DND-41 (cell line): ENCODE measurements at regions not wholly inside any gene's neighbourhood (a gene's known extent, or its start where the extent isn't known, plus 50 kb on each side); places are given as distances from the start of the nearest gene placed in this dataset.

ENCODE experiments used
- ATAC-seq: fragments of 200-7000 bp; cut with Tn5 transposase; 3 replicates; pipeline ENCODE4 v1.9.1; 2021; ENCODE audit warnings: low read depth; ENCODE audit not compliant: insufficient read depth
- DNase-seq: peaks from one replicate; pipeline ENCODE4 v3.0.0-alpha.2; 2020
- H2AFZ ChIP-seq: 2 replicates; pipeline ENCODE4 v1.6.0; 2012; ENCODE audit warnings: low read depth, low read length
- H3K27ac ChIP-seq: 2 replicates; pipeline ENCODE4 v1.5.1; 2012; ENCODE audit warnings: low read length, inconsistent platforms
- H3K27me3 ChIP-seq: fragments of 200-600 bp; sonication (generic); 2 replicates; pipeline ENCODE4 v1.6.0; 2012; ENCODE audit warnings: low read length, mild to moderate bottlenecking, inconsistent platforms; ENCODE audit not compliant: insufficient read depth, poor library complexity
- H3K36me3 ChIP-seq: 2 replicates; pipeline ENCODE4 v1.5.1; 2012; ENCODE audit warnings: low read length, inconsistent platforms; ENCODE audit not compliant: insufficient read depth
- H3K4me1 ChIP-seq: 2 replicates; pipeline ENCODE4 v1.5.1; 2012; ENCODE audit warnings: mild to moderate bottlenecking, low read length; ENCODE audit not compliant: insufficient read depth
- H3K4me2 ChIP-seq: 2 replicates; pipeline ENCODE4 v1.6.0; 2012; ENCODE audit warnings: mild to moderate bottlenecking, moderate library complexity, low read length, inconsistent platforms; ENCODE audit not compliant: insufficient read depth
- H3K4me3 ChIP-seq, 2 experiments: fragments of 200-600 bp in 1 of 2; shearing (Covaris generic) in 1 of 2; 2 replicates each; pipeline ENCODE4 v1.5.1; 2012 to 2016; ENCODE audit warnings: inconsistent platforms in 2 of 2, low read length in 2 of 2, mild to moderate bottlenecking in 2 of 2, low read depth in 1 of 2, moderate library complexity in 1 of 2
- H3K79me2 ChIP-seq: 2 replicates; pipeline ENCODE4 v1.6.0; 2012; ENCODE audit warnings: low read length, inconsistent platforms; ENCODE audit not compliant: insufficient read depth
- H3K9ac ChIP-seq: 2 replicates; pipeline ENCODE4 v1.6.0; 2012; ENCODE audit warnings: low read depth, mild to moderate bottlenecking, inconsistent platforms, low read length, moderate library complexity
- H3K9me3 ChIP-seq: 2 replicates; pipeline ENCODE4 v1.5.1; 2012; ENCODE audit warnings: low read length, moderate library complexity, mild to moderate bottlenecking, inconsistent platforms; ENCODE audit not compliant: insufficient read depth, severe bottlenecking
- H4K20me1 ChIP-seq: 2 replicates; pipeline ENCODE4 v1.6.0; 2012; ENCODE audit warnings: low read length; ENCODE audit not compliant: insufficient read depth
- EZH2 ChIP-seq: IDR thresholded peaks from 3 replicates; pipeline ENCODE4 v1.6.1; 2012; ENCODE audit warnings: borderline replicate concordance, low read depth, mild to moderate bottlenecking, moderate library complexity, low read length, inconsistent platforms; ENCODE audit not compliant: severe bottlenecking
- TF ChIP-seq, protein P1 (sequence below): IDR thresholded peaks from 2 replicates; pipeline ENCODE4 v1.5.1; 2012; ENCODE audit warnings: borderline replicate concordance, low read length, moderate library complexity, mild to moderate bottlenecking; ENCODE audit not compliant: poor library complexity, severe bottlenecking; ENCODE audit errors: extremely low read depth

DNA sequence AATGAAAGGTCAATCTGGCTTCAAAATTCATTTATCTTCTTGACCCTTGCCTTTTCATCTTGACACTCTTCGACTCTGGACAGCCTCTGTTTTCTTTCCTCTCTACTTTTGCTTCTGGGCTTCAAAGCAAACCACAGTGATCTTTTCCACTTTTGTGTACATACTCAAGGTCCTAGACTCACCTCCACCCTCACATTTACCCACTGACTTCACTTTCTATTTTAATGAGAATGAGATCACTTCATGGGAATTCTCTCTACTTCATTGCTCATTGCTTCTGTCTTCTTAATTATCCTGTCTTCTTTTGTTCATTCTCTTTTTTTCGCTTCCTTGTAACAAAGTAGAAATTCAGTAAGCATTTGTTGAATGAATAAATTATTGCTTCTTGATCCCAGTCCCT lies 330.1 kb upstream of the HAND2 start:
- no peak overlapping the region for H2AFZ ChIP-seq
- H3K4me3 ChIP-seq: no peak overlapping the region
- TF ChIP-seq EZH2: no peak
- TF ChIP-seq, protein P1, sequence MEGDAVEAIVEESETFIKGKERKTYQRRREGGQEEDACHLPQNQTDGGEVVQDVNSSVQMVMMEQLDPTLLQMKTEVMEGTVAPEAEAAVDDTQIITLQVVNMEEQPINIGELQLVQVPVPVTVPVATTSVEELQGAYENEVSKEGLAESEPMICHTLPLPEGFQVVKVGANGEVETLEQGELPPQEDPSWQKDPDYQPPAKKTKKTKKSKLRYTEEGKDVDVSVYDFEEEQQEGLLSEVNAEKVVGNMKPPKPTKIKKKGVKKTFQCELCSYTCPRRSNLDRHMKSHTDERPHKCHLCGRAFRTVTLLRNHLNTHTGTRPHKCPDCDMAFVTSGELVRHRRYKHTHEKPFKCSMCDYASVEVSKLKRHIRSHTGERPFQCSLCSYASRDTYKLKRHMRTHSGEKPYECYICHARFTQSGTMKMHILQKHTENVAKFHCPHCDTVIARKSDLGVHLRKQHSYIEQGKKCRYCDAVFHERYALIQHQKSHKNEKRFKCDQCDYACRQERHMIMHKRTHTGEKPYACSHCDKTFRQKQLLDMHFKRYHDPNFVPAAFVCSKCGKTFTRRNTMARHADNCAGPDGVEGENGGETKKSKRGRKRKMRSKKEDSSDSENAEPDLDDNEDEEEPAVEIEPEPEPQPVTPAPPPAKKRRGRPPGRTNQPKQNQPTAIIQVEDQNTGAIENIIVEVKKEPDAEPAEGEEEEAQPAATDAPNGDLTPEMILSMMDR: no peak
- H4K20me1 ChIP-seq: no peaks in the 10 kb centered on the region
- H3K4me1 ChIP-seq: no peaks in the 10 kb centered on the region
- no peaks in the 10 kb centered on the region for H3K79me2 ChIP-seq
- H3K9me3 ChIP-seq: no peaks in the 10 kb centered on the region
- DNase-seq (no peak), ATAC-seq (no peak)
- no peaks in the 10 kb centered on the region for H3K27me3 ChIP-seq
- no peak overlapping the region for H3K4me2 ChIP-seq
- H3K36me3 ChIP-seq: no peaks in the 10 kb centered on the region
- no peak overlapping the region for H3K9ac ChIP-seq
- H3K27ac ChIP-seq: no peak overlapping the region

DNA sequence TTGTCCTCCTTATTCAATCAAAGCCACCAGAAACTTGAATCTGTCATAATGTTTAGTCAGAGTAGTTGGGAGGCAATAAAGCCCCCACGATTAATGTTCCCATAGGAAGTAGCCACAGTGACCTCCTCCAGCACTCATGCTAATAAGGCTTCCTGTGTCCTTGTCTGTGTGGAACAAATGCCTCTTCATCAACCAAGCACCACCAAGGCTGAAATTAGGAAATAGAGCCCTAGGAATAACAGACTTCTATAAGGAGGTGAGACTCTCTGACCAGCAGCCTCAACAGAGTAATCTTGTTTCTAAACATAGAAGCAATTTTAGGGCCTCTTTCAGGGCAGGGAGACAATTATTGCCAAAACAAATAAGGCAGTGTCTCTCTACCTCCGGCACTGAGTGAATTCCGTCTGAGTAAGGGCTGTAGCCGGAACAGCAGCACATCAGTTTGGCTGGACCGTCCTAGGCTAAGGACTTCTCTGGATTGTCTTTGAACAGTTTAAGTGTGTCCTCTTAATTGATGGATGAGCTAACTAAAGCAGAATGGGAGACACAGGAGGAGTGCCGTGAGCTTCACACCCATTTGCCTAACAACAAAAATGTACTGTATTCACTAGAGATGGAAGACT lies 329.2 kb upstream of the HAND2 start:
- H3K79me2 ChIP-seq: no peaks in the 10 kb centered on the region
- H3K27me3 ChIP-seq: no peaks in the 10 kb centered on the region
- DNase-seq: no peak
- no peaks in the 10 kb centered on the region for H3K9me3 ChIP-seq
- H3K9ac ChIP-seq: no peak overlapping the region
- no peak overlapping the region for H3K4me3 ChIP-seq
- ATAC-seq: no peak
- no peak overlapping the region for H3K27ac ChIP-seq
- no peak overlapping the region for H2AFZ ChIP-seq
- no peaks in the 10 kb centered on the region for H3K36me3 ChIP-seq
- H3K4me2 ChIP-seq: no peak overlapping the region
- H3K4me1 ChIP-seq: no peaks in the 10 kb centered on the region
- TF ChIP-seq, protein P1: no peak
- TF ChIP-seq EZH2: no peak
- no peaks in the 10 kb centered on the region for H4K20me1 ChIP-seq

DNA sequence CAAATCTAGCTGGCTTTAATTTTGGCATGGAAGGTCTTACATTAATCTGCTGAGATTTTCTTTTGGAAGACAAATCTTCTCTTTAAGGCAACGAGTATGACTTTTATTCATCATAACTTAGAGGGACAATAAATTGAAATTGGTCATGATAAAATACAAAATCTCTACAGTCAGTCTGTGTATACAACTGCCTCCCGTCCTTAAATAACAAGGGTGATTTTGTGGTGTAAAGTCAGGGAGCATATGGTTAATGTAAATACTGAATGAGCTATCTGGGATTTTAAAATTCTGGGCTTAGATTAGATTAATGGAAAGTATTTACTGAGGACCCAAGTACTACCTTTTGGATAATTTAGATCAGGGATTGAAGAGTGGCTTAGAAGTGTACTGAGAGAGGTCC lies 328.4 kb upstream of the HAND2 start:
- ATAC-seq: no peak

More for the DNA sequence above, 328.4 kb upstream of the HAND2 start:
- Histone ChIP-seq H3K9me3 (no peaks in the 10 kb centered on the region), H3K4me2 (no peak overlapping the region), H3K79me2 (no peaks in the 10 kb centered on the region), H3K4me1 (no peaks in the 10 kb centered on the region), H3K4me3 (no peak overlapping the region), H2AFZ (no peak overlapping the region), H3K27me3 (no peaks in the 10 kb centered on the region), H4K20me1 (no peaks in the 10 kb centered on the region), H3K27ac (no peak overlapping the region), H3K36me3 (no peaks in the 10 kb centered on the region), H3K9ac (no peak overlapping the region)
- no peak for DNase-seq
- no peak for TF ChIP-seq EZH2
- TF ChIP-seq, protein P1: no peak
